ENCODE measurements at regions not wholly inside any gene's neighbourhood (a gene's known extent, or its start where the extent isn't known, plus 50 kb on each side); places are given as distances from the start of the nearest gene placed in this dataset.

DNA sequence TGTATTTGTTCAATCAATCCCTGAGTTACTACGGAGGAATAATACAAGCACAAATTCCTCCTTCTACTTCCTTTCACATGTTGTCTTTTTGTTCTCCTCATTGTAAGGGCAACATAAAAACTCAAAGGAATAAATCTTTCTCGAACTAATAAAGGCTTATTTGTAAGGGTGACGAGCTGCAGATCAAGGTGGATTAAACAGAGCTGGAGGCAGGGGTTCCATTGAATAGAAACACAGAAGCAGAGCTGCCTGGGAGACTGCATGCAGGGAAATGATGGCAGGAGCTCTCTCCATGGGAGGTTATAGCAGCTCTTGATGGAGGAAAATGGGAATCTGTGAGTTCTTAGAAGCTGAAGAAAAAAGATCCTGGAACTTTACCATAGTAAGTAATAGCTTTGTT, 160.2 kb downstream of the CYYR1 start:
- no peak for DNase-seq (ENCODE audit: low spot score)

DNA sequence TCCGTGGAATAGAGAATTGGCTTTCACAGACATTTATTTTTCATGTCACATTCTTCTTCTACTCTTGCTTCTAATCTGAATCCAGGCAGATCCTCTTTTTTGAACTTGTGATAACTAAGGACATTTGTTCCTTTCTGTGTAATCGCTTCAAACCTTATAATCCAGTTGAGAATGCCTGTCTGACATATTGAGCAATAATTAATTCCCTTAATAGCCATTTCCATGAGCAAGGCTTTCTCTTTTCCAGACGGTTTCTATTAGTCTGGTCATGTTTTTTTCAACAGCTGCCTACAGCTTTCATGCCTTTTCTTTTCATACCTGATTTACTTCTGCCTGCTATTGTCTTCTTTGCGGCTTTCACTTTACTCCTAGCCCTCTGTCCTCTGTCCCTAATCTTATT, 163.4 kb downstream of the CYYR1 start:
- DNase-seq (ENCODE audit: low spot score), result peak; percentile 19

- no peak for DNase-seq (ENCODE audit: low spot score)
Measured at GRCh38 chr21:26408511-26408910, 164.6 kb downstream of the CYYR1 start.

DNA sequence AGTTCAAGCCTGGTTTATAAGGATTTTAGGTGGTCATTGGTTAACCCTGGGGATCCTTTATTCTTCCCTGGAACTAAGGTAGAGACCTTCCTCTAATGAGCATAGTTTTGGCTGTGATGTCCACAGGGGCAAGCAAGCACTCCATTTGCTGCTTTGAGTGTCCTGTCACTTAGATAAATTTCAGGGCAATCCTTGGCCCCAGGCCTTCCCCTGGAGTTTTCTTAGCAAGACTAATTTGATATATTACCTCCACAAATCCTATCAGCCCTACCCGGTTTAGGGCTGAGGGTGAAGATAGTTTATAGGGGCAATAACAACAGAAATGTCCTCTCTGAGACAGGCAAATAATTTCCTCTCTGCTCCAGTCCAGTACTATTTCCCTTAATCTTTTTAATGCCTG, 166.6 kb downstream of the CYYR1 start:
- DNase-seq (ENCODE audit: low spot score), result no peak

- DNase-seq (ENCODE audit: low spot score), result peak; percentile 83
Measured at GRCh38 chr21:26405735-26406361, 167.2 kb downstream of the CYYR1 start.

DNA sequence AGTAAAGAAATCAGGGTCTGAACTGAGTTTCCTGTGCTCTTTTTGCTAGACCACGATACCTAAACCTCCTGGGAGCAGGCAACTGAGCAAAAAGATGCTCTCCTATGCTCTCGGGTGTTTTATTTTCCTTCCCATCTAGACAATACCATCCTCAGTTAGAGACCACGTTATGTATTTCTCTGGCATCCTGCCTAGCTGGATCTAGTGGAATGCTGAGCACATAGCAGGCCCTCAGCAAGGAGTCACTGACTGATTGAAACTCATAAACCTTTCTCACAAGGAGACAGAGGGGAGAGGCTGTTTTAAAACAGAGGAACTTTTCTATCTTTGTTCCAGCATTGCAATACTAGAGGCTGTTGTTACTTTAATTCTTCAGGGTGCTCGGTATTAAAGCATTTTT, 168.0 kb downstream of the CYYR1 start:
- DNase-seq (ENCODE audit: low spot score), result peak; percentile 30

GRCh38 chr21:26404288-26404687, 168.8 kb downstream of the CYYR1 start:
- DNase-seq (ENCODE audit: low spot score), result no peak

GRCh38 chr21:26403321-26403720, 169.8 kb downstream of the CYYR1 start:
- DNase-seq (ENCODE audit: low spot score), result no peak

DNA sequence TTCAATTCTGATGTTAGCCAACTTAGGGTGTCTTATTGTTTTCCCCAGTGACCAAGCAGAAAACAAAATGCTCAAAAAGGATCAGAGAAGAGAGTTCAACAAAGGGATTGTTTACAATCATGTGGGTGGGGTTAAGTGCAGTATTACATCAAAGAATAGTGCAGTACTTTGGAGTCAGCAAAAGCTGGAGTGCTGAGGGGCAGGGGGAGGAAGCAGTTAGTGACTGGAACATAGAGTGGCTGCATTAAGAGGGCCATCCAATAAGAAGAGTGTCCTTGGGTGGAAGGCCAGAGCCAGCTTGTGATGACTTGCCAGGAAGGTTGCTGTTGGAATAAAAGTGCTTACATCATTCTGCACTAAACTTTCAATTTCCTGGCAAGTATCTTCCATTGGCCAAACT, 175.5 kb downstream of the CYYR1 start:
- no peak for DNase-seq (ENCODE audit: low spot score)

DNA sequence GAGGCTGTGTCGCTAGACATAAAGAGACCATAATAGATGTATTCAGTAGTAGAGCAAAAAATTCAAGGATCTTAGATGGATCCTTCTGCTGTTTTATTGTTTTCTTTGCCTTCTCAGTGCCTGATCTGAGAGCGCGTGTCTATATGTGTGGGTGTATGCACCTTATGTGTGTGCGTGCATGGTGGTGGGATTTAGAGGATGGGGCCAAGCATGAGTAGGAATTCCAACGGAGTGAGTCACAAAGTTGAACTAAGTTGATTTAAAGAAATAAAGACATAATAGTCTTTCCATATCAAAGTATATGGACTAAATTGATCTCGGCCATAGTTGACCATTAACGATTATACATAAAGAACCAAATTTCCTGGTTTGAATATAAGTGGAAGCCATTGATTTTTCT, 178.7 kb downstream of the CYYR1 start:
- DNase-seq (ENCODE audit: low spot score), result no peak

GRCh38 chr21:26391166-26391565, 181.9 kb downstream of the CYYR1 start:
- DNase-seq (ENCODE audit: low spot score), result no peak

DNA sequence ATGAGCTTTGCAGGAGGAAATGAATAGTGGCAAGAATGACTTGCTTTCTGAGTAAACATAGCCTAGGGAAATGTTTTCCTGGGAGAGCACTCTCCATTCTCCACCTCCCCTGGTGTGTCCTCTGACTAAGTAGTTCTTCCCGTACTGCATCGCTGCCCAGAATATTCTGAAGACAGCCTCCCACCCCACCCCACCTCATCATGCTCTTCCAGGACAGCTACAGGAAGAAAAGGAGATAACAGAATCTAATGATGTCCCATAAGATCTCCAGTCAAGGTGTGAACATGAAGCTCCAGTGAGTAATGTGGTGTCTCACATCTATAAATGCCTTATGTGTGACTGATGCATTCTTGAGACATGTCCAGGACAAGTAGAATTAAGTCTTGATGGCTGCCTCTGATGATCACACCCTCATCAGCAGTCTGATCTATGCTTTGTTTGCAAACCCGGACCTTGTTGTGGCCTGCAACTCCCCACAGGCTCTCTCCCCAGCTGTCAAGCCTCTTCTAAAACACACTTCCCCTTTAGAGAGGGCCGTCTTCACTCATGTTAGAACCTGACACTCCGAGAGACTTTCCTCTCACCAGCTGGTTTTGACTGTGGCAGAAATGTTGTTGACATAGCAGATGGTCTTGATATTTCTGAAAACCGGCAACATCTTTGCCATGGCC, 183.0 kb downstream of the CYYR1 start:
- peak; percentile 50 for DNase-seq (ENCODE audit: low spot score)

GRCh38 chr21:26388731-26389231, 184.3 kb downstream of the CYYR1 start:
- peak; percentile 70 for DNase-seq (ENCODE audit: low spot score)

GRCh38 chr21:26385721-26386120, 187.4 kb downstream of the CYYR1 start:
- peak; percentile 32 for DNase-seq (ENCODE audit: low spot score)

DNA sequence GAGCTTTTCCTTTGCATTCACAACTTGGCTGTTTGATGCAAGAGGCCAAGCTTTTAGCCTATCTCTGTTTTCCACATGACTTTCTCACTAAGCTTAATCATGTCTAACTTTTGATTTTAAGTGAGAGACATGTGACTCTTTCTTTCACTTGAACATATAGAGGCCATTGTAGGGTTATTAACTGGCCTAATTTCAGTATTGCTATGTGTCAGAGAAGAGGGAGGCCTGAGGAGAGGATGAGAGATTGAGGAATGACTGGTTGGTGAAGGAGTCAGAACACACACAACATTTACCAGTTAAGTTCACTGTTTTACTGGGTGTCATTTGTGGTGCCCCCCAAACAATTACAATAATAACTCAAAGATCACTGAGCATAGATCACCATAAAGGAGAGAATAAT, 193.5 kb downstream of the CYYR1 start:
- DNase-seq (ENCODE audit: low spot score), result no peak

- no peak for DNase-seq (ENCODE audit: low spot score)
Measured at GRCh38 chr21:26377111-26377694, 195.9 kb downstream of the CYYR1 start.

DNA sequence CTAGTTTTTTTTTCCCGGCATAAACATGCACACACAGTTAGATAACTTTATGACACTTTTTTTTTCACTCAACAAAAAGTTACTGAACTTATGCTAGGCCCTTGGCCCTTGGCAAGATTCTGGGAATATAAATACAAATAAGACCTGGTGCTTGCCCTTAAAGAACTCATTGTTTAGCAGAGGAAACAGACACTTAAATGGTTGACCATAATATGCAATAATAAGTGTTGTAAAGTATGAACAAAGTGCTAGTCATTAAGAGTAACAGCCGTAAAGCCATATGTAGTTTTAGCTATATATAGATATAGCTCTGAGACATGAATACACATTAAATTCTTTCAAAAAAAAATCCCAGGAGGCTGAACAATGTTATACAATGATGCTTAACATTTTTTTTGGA, 198.3 kb downstream of the CYYR1 start:
- no peak for DNase-seq (ENCODE audit: low spot score)

- DNase-seq (ENCODE audit: low spot score), result no peak
Measured at GRCh38 chr21:26368591-26369320, 198.2 kb upstream of the APP start.

DNA sequence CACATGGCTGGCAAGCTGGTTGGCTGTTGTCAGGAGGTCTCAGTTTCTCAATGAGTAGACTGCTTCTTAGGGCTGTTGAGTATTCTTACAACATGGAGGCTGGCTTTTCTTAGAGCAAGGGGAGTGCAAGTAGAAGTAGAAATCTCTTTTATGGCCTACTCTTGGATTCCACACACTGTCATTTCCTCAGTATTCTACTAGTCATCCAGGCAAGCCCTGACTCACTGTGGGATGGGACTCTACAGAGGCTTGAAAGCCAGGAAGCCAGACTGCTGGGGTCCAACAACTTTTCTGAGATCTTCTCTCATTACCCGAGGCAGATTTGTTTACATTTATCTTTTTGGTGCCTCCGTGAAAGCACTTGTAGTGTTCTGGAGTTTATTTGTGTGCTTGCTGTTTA, 196.2 kb upstream of the APP start:
- DNase-seq (ENCODE audit: low spot score), result peak; percentile 59

DNA sequence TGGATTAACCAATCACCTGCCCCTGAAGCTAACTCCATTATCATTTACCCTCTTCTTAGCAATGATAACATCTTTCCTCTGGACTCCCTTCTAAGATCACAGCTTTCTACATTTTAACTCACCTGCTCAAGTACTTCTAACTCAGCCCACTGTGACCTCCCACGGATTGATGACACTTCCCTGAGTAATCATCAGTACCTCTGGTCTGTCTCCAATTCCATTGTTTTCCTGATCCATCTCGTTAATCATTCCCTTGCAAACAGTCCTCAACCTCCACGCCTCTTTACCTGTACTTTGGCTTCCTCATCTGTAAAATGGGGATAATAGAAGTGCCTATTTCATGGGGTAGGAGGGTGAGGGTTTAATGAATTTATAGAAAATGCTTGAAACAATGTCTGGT, 195.3 kb upstream of the APP start:
- DNase-seq (ENCODE audit: low spot score), result no peak

GRCh38 chr21:26351661-26352060, 181.1 kb upstream of the APP start:
- DNase-seq (ENCODE audit: low spot score), result no peak

DNA sequence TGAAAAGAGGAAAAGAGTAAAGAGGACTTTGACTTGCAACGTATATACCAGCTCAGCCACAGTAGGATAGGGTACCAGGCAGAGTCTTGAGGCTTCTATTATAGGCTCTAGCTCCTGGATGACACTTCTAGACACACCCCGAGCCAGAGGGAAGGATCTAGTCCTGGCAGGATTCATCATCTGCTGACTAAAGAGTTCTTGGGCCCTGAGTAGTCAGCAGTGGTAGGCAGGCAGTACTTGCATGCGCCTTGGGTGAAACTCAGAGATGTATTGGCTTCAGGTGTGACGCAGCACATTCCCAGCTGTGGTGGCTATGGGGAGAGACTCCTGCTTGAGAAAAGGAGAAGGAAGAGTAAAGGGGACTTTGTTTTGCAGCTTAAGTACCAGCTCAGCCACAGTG, 162.3 kb upstream of the APP start:
- no peak for DNase-seq (ENCODE audit: low spot score)

Data from AG08395 (cell line).